Rectal smooth muscle tissue (tissue), 1 donor: ENCODE measurements at regions not wholly inside any gene's neighbourhood (a gene's known extent, or its start where the extent isn't known, plus 50 kb on each side); places are given as distances from the start of the nearest gene placed in this dataset.
"Not testable (repeated sequence)": the region's sequence is repeated elsewhere in the genome, so short reads cannot be mapped to it uniquely, and the experiment has no call there.

Experiments
- H3K27ac ChIP-seq: one replicate; pipeline ENCODE4 v1.7.0; 2013; ENCODE audit warnings: low read depth, low read length, inconsistent platforms
- H3K27me3 ChIP-seq: one replicate; pipeline ENCODE4 v1.7.0; 2013; ENCODE audit warnings: low read length; ENCODE audit not compliant: control insufficient read depth, insufficient read depth
- H3K36me3 ChIP-seq: one replicate; pipeline ENCODE4 v1.7.0; 2013; ENCODE audit warnings: low read length; ENCODE audit not compliant: control insufficient read depth, insufficient read depth
- H3K4me1 ChIP-seq: one replicate; pipeline ENCODE4 v1.7.0; 2013; ENCODE audit warnings: low read length; ENCODE audit not compliant: control insufficient read depth, insufficient read depth
- H3K4me3 ChIP-seq: one replicate; pipeline ENCODE4 v1.7.0; 2013; ENCODE audit warnings: low read length
- H3K9ac ChIP-seq: one replicate; pipeline ENCODE4 v1.7.0; 2013; ENCODE audit warnings: low read length

GRCh38 chr2:7566382-7566881 is 649.2 kb downstream of the RNF144A start:
- Histone ChIP-seq H3K4me3 (no peak overlapping the region), H3K36me3 (no peaks in the 10 kb centered on the region), H3K4me1 (no peaks in the 10 kb centered on the region), H3K27me3 (no peaks in the 10 kb centered on the region), H3K27ac (no peak overlapping the region), H3K9ac (no peak overlapping the region)

GRCh38 chr2:7567116-7567515 is 649.9 kb downstream of the RNF144A start:
- H3K27me3 ChIP-seq, H3K4me3 ChIP-seq, H3K4me1 ChIP-seq, H3K27ac ChIP-seq, H3K9ac ChIP-seq, H3K36me3 ChIP-seq: not testable (repeated sequence)

GRCh38 chr2:7567646-7568045 is 650.4 kb downstream of the RNF144A start:
- Histone ChIP-seq H3K9ac (no peak overlapping the region), H3K27me3 (no peaks in the 10 kb centered on the region), H3K27ac (no peak overlapping the region), H3K36me3 (no peaks in the 10 kb centered on the region), H3K4me1 (no peaks in the 10 kb centered on the region), H3K4me3 (no peak overlapping the region)

GRCh38 chr2:7570247-7570646 is 653.0 kb downstream of the RNF144A start:
- Histone ChIP-seq H3K4me1 (no peaks in the 10 kb centered on the region), H3K36me3 (no peaks in the 10 kb centered on the region), H3K27ac (no peak overlapping the region), H3K9ac (no peak overlapping the region), H3K4me3 (no peak overlapping the region), H3K27me3 (no peaks in the 10 kb centered on the region)

GRCh38 chr2:7571701-7572100 is 654.5 kb downstream of the RNF144A start:
- H3K27ac ChIP-seq: no peak overlapping the region

GRCh38 chr2:7572450-7572849 is 655.2 kb downstream of the RNF144A start:
- Histone ChIP-seq H3K4me1 (no peaks in the 10 kb centered on the region), H3K9ac (no peak overlapping the region), H3K27ac (no peak overlapping the region), H3K36me3 (no peaks in the 10 kb centered on the region), H3K4me3 (no peak overlapping the region), H3K27me3 (no peaks in the 10 kb centered on the region)

More at GRCh38 chr2:7571701-7572100, 654.5 kb downstream of the RNF144A start:
- Histone ChIP-seq H3K36me3 (no peaks in the 10 kb centered on the region), H3K4me1 (no peaks in the 10 kb centered on the region), H3K4me3 (no peak overlapping the region), H3K27me3 (no peaks in the 10 kb centered on the region), H3K9ac (no peak overlapping the region)

GRCh38 chr2:7573166-7573825 is 656.1 kb downstream of the RNF144A start:
- no peaks in the 10 kb centered on the region for H3K36me3 ChIP-seq
- no peaks in the 10 kb centered on the region for H3K4me1 ChIP-seq
- no peak overlapping the region for H3K4me3 ChIP-seq
- H3K27ac ChIP-seq: no peak overlapping the region
- H3K27me3 ChIP-seq: no peaks in the 10 kb centered on the region
- no peak overlapping the region for H3K9ac ChIP-seq

GRCh38 chr2:7574385-7574784 is 657.2 kb downstream of the RNF144A start:
- Histone ChIP-seq H3K27ac (no peak overlapping the region), H3K27me3 (no peaks in the 10 kb centered on the region), H3K4me3 (no peak overlapping the region), H3K36me3 (no peaks in the 10 kb centered on the region), H3K4me1 (no peaks in the 10 kb centered on the region), H3K9ac (no peak overlapping the region)

- no peaks in the 10 kb centered on the region for H3K36me3 ChIP-seq
- no peaks in the 10 kb centered on the region for H3K4me1 ChIP-seq
- no peak overlapping the region for H3K9ac ChIP-seq
- no peak overlapping the region for H3K27ac ChIP-seq
- no peaks in the 10 kb centered on the region for H3K27me3 ChIP-seq
- no peak overlapping the region for H3K4me3 ChIP-seq
Observed at GRCh38 chr2:7577769-7578168, 660.6 kb downstream of the RNF144A start.

GRCh38 chr2:7584017-7584416 is 666.8 kb downstream of the RNF144A start:
- Histone ChIP-seq H3K4me1 (no peaks in the 10 kb centered on the region), H3K27me3 (no peaks in the 10 kb centered on the region), H3K36me3 (no peaks in the 10 kb centered on the region), H3K4me3 (no peak overlapping the region), H3K9ac (no peak overlapping the region), H3K27ac (no peak overlapping the region)

- Histone ChIP-seq H3K27me3 (no peaks in the 10 kb centered on the region), H3K4me1 (no peaks in the 10 kb centered on the region), H3K4me3 (no peak overlapping the region), H3K27ac (no peak overlapping the region), H3K36me3 (no peaks in the 10 kb centered on the region), H3K9ac (no peak overlapping the region)
Observed at GRCh38 chr2:7586898-7587297, 669.7 kb downstream of the RNF144A start.

GRCh38 chr2:7588295-7588694 is 671.1 kb downstream of the RNF144A start:
- no peaks in the 10 kb centered on the region for H3K4me1 ChIP-seq
- no peak overlapping the region for H3K4me3 ChIP-seq
- no peaks in the 10 kb centered on the region for H3K36me3 ChIP-seq
- no peak overlapping the region for H3K27ac ChIP-seq
- H3K27me3 ChIP-seq: no peaks in the 10 kb centered on the region
- no peak overlapping the region for H3K9ac ChIP-seq

- Histone ChIP-seq H3K36me3 (no peaks in the 10 kb centered on the region), H3K4me3 (no peak overlapping the region), H3K4me1 (no peaks in the 10 kb centered on the region), H3K27me3 (no peaks in the 10 kb centered on the region), H3K9ac (no peak overlapping the region), H3K27ac (no peak overlapping the region)
Observed at GRCh38 chr2:7592618-7593140, 675.5 kb downstream of the RNF144A start.
